ENCODE measurements at regions not wholly inside any gene's neighbourhood (a gene's known extent, or its start where the extent isn't known, plus 50 kb on each side); places are given as distances from the start of the nearest gene placed in this dataset.
A peak's percentile ranks its signal among the peaks of the same experiment; 100 is the strongest.

DNA sequence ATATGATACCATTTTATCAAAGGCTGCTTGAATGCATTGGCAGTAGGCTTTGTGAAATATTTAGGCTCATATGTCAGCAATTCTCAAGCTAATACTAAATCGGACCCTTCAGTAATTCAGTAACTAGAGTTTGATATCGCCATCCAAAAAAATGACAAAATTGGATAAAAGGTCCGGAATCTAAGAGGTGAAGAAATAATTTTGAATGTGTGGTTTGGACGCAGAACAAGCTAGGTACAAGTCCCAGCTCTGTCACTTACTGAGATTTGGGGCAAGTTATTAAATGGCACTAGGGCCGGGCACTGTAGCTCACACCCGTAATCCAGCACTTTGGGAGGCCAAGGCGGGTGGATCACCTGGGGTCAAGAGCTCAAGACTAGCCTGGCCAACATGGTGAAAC lies 956.5 kb downstream of the CDH11 start:
- DNase-seq (ENCODE audit: low spot score), result no peak

DNA sequence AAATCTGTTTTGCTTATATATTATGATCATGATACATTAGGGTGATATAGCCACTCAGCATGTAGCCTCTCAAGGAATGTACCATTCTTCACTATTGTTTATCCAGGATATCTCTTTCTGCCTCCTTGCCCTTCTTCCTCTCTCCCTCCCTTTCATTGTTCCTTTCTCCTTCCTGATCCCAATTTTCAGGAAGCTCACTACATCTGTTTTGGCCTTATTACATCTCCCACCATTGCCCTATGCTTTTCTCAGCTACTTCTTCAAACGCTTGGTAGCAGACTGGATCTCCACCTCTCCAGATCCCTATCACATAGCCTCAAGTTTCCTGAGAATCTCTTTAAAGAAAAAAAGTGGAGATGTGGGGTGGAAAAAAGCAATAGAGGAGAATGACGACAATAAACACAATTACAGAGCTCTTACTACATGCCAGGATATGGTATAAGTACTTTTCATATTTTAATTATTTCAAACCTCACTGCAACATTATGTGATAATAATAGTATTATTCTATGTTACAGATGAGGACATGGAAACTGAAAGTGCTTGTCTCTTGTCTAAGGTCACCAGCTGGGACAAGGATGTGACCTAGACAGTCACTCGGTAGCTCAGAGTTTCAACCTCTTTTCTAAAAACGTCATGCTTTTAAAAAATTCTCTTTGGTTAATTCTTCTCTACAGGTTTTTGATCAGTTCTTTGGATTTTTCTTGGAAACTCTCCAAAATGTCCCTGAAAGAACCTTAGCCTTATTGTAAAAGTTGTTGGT lies 959.1 kb downstream of the CDH11 start:
- DNase-seq (ENCODE audit: low spot score), result no peak

DNA sequence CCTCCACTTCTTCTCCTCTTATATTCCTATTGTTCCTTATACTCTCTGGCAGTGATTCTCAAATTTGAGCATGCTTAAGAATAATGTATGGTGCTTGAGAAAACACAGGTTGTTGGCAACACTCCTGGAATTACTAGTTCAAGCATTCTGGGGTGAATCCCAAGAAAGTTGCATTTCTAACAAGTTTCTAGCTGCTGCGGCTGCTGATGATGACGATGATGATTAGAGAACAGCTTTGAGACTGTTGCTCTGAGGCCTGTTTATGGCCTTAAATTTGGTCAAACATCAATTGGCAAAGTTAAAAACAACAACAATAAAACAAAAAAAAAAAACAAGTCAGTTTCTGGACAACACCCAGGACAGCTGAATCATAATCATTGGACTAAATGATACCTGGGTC lies 961.9 kb downstream of the CDH11 start:
- DNase-seq (ENCODE audit: low spot score), result no peak

DNA sequence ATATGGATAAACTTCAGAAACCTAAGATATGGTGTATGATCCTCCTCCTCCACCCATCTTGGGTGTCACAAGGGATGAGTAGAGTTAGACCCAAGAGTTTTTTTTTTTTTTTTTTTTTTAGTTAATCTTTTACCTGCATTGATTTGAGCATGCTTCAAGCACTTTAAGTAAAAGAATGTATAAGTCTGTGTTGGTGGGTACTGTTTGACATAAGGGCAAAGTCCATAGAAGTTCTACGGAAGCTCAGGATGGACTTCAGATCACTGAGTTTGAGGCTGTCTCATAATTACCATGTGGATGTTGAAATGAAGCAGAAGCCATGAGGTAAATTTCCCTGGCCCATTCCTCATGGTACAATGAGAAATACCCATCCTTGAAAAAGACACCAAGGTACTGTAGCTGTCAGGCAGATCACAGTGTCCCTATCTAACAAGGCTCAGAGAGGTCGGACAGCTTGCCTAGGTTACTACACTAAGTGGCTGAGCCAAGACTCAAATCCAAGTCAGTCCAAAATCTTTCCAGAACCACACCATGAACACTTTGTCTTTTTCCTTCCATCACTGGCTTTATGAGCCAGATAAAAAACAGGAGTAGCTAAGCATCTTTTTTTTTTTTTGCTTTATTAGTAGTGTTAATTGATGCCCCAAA lies 962.8 kb downstream of the CDH11 start:
- no peak for DNase-seq (ENCODE audit: low spot score)

DNA sequence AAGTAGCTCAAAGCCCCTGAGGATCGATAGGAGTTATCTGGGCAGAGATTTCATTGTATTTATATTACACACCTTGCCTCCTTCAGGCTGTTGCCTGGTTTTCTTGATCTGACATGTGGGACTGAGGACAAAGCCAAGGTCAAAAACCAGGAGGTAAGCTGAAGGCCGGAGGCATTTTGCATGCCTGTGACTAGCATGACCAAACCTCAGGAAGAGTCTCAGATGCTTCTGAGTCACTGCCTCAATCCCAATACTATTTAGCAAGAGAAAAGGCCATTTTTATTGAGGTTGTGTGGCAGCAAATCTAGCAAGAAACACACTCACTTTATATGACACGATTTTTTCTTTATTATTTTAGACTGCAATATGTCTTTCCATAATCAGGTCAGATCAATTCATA lies 968.1 kb downstream of the CDH11 start:
- DNase-seq (ENCODE audit: low spot score), result no peak

DNA sequence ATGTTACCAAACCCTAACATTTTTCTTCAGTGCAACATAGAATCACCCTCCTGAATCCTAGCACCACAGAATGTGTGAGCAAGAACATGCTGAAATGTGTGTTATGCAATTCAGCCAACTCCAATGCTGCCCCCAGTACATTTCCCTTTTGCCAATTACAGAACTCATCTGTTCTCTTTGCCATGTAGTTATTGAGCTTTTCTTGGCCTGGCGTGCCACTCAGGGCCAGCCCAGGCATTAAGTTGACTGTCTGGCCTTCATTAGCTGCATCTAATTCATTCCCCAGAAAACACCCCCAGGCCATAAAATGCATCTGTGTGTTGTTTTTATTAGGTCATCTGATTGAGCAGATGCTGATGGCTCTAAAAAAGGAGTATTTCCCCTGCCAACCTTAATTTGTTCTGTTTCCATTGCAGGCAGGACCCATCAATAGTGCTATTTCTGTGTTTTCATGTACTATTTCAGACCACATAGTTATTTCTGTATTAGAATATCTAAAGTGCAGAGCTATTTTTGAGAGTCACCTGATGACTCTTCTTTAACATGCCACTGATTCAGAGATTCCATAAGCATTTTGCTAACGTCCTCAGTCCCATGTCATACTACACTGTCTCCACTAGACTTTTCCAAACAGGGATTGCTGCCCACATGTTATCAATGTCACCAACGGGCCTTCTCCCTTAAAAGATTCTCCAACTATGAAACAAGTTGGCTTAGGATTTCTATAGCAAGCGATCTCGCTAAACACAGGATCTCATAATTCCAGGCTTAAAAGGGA lies 969.7 kb downstream of the CDH11 start:
- no peak for DNase-seq (ENCODE audit: low spot score)

DNA sequence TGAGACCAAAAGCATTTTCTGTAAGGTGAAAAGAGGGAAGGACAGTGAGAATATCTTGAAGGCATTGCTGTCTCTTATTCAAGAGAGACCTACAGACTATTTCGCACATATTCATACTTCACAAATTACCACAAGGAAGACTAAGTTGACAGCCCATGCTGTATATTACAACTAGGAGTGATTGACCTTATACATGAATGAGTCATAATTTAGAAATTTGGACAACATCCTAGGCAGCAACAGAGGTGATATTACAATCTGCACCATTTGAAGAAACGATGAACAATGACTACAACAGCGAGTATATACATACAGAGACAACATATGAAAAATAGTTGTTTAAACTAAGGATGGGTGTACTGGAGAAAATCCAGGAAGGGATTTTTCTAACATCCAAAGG lies 971.7 kb downstream of the CDH11 start:
- no peak for DNase-seq (ENCODE audit: low spot score)

DNA sequence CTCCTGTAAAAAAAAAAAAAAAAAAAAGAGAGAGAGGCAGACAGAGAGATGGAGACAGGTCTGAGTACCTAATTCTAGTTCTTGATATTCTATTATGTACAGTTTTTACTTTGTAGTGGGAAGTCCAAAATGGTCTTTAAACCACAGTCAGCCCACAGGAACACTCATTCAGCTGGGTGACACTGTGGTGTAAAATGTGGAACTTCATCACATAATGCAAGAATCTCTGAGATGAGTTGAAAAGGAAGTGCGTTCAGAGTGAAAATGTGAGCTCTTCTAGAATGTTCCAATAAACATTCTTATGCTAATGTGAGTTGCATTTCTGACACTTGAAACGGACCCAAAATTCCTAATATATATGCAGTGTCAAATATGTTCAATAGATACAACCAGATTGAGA lies 972.1 kb downstream of the CDH11 start:
- no peak for DNase-seq (ENCODE audit: low spot score)

DNA sequence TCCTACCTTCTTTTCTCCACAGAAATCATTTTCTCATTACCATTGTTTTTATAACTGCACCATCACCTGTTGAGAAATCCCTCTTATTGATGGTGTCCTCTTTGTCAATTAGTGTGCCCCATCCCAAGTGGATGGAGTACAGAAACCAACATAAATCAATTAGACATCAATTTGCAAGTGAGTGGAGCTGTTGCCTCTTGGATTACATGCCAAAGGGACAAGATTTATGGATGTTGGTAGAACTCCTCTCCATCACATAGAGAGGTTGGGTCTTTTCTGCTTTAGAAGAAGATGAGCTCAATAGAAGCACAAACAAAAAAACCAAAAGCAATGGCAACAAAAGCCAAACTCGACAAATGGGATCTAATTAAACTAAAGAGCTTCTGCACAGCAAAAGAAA lies 973.5 kb downstream of the CDH11 start:
- DNase-seq (ENCODE audit: low spot score), result no peak

DNA sequence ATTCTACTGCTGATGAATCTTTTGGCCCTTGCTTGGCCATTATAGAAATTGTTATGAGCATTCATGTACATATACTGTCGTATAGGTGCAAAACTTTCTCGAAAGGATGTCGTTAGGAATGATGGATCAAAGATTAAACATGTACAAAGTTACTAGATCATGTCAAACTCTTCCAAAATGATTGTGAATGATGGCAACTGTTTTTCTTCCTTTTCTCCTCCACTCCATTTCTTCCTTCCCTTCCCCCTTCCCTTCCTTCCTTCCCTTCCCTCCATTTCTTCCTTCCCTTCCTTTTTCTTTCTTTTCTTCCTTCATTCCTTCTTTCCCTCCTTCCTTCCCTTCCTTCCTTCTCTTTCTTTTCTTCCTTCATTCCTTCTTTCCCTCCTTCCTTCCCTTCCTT lies 973.9 kb downstream of the CDH11 start:
- no peak for DNase-seq (ENCODE audit: low spot score)

DNA sequence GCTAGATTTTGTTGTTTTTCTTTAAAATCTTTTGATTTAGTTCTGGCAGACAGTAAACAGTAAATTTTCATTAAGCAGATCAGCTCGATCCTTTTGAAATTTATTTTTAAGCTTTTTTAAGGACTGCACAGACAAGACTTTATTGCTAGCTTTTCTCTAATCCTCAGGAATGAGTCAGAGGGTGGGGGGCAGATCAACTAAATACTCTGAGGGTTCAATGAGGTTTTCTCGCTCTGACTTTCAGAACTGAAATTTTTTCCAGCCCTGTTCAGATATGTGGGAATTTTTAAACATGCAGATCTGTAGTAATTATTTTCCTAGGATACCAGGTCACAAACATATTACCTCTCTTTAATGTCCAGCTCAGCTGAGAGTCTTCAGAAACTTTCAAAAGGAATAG lies 977.2 kb downstream of the CDH11 start:
- DNase-seq (ENCODE audit: low spot score), result no peak

DNA sequence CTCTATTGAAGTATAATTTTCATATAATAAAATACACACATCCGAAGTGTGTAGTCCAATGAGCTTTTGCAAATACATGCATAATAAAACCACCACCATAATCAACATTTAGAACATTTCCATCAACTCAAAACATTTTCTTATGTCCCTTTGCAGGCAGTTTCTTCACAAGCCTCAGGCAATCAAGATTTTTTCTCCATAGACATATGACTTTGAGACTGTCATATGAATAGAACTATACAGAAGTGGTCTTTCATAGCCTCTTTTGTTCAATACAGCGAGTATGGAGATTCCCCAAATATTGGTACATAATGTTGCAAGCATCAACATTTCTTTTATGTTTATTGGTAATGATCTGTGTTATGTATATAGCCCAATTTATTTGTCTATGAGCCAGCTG lies 983.2 kb downstream of the CDH11 start:
- no peak for DNase-seq (ENCODE audit: low spot score)

DNA sequence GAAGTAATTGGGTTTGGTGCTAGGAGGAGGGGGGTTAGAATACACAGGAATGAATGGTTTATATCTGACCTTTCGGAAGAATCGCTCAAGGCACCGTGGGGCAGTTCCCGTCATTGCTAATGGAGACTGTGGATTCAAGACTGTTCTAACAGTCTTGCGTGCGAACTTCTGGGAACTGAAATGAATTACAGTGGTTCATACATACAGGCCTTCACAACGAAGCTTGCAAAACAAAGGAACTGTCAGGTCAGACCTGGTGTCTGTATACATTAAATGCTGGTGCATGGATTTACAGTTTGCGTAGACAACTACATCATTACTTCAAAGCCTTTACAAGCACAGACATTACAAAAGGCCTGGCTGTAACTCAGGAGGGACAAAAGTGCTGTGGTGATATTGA lies 983.9 kb downstream of the CDH11 start:
- DNase-seq (ENCODE audit: low spot score), result no peak

DNA sequence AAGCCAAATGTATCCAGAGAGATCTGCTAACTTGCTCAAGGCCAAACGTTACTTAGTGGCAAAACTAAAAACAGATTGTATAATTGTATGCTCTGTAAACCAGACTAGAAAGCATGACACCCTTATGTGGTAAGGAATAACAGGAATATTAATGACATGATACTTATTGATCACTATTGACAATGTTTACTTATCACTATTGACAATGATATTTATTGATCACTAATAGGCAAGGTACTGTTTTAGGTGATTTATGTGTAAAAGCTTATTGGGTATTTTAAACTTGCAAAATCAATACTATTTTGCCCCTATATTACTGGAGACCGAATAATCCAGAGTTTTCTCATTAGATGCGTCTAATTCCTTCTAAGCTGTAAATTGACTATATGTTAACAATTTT lies 985.1 kb downstream of the CDH11 start:
- no peak for DNase-seq (ENCODE audit: low spot score)

DNA sequence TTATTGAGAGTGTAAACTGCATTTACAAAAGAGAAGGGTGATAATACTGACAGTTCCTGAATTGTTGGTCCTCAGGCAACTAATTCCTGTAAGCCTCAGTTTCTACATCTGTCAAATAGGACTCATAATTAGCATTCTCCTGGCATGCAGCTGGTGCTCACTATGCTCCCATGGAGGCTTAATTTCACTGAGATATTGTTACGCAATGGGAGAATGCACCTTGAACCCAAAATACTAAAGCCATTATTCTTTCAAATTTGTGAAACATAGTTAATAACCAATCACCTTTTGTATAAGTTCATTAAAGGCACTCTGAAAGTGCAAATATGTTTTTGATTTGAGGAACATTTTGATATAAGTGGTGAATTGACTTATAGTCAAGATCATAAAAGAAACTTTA lies 985.5 kb downstream of the CDH11 start:
- DNase-seq (ENCODE audit: low spot score), result no peak

DNA sequence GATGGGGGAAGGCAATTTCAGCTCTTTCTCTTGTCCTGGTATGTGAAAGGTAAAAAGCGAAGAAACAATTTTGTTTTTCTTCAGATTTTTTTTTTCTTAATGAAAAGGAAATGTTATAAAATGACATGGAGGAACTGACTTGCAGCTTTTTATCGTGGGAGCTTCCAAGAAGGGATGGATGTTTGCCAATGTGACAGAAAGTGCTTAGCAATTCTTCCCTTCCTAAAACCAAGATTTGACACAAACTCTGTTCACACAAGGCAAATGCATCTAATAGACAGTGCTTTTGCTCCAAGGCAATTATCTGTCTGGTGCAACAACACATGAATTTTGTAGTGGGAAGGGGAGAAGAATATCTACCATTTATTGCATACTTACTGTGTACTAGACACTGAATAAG lies 988.5 kb downstream of the CDH11 start:
- DNase-seq (ENCODE audit: low spot score), result peak; percentile 27

DNA sequence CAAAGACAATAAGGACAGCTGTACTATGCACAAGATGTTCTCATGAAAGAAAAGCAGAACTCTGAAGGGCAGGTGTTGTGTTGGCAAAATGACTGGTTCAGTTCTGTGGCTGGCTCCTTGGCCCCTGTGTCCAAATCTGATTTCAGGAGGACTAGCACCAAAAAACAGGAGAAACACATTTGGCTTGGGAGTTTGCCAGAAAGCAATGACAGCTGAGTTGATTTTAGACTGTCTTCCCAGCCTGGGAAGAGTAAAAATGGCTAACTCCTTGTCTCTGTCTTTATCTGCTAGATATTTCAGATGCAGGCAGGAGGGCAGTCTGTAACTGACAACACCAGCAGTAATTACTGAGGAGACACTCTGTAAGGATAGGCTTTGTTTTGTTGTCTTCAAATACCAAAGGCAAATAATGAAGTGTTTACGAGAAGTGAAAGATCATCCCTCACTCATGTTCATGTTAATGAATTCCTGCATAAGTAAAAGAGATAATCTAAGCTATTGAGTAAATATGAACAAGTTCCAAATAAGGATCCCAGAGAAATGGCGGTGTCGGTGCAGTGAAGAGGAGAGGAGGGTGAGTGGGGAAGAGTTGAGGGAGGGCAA lies 989.0 kb downstream of the CDH11 start:
- DNase-seq (ENCODE audit: low spot score), result no peak

DNA sequence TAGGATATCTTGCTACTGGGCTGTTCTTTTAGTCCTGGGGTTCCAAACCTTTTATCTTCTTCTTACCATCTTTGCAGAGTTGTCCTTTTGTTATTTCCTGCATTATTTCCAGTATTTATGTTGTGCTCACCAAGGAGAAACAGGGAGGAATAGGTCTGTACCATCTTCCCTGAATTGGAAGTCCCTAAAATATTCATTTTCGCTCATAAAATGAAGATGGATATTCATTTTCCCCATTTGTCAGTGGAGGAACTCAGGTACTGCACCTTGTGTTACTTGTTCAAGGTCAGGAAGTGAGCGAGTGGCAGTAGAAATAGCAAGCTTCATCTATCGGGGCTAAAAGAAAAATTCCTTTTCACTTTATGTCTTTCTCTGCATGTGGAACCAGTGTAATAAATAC lies 989.7 kb downstream of the CDH11 start:
- no peak for DNase-seq (ENCODE audit: low spot score)

DNA sequence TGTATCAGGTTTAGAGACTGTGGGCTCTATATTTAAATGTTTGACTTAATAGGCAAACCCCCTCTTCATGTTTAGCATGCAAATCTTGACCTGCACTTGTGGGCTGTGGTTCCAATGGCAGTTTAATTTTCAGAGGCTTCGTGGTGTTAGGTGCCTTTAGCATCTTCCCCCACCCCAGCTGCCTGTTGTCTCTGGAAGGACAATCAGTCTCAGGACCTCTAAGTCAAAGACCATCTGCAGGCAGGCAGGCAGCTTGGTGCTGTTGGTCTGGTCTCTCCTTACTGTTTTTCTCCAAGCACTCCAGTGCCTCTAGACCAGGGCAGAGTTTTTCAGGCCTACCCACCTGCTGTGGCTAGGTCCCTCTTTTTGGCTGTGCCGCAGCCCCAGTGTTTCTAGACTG lies 990.4 kb downstream of the CDH11 start:
- DNase-seq (ENCODE audit: low spot score), result no peak

DNA sequence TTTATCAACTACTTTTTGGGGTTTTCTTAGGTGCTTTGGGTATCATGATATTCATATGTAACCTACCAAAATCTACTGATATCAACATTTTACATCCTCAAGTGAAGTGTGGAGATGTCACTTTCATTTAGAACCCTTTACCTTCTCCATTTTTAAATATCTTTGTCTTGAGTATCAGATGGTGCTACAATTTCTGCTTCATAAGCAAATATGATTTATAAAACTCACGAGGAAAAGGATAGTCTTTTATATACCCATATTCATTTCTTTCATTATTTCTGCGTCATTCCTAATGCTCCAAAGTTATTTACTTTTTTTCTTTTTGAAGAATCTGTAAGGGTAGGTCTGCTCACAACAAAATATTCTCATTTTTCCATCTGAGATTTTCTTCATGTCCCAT lies 991.7 kb downstream of the CDH11 start:
- no peak for DNase-seq (ENCODE audit: low spot score)

DNA sequence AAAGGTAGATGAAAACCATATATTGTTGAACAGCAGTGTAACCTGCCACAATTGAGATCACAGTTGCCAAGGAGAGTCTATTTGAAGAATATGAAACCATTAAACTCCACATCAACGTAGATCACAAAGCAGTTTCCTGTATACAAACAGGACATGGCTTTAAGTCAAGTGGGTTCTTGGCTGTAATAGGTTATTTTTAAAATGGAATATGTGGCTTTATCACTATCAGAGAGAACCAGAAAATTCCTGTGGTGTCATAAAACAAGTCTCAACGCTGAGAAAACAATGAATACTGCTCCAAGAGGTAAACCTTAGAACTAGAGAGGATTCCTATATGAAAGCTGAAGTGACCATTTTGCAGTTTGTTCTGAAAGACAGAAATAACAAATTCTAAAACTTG lies 999.7 kb downstream of the CDH11 start:
- no peak for DNase-seq (ENCODE audit: low spot score)

DNA sequence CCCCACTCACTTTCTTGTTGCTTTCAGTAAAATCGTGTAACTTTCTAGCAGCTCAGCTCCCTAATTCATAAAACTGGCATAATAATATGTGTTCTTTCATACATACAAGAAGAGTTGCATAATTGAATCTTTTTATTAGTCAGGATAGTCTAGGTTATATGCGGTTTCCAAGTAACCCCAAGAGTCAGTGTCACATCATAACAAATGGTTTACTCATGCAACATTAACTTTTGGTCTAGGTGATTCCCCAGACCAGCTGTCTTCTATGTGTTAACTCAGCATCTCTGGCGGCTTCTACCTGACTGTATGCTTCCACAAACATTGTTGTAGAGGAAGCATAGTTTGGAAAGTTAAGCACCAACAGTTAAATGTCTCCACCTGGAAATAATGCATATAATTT lies 1000.4 kb downstream of the CDH11 start:
- DNase-seq (ENCODE audit: low spot score), result no peak

DNA sequence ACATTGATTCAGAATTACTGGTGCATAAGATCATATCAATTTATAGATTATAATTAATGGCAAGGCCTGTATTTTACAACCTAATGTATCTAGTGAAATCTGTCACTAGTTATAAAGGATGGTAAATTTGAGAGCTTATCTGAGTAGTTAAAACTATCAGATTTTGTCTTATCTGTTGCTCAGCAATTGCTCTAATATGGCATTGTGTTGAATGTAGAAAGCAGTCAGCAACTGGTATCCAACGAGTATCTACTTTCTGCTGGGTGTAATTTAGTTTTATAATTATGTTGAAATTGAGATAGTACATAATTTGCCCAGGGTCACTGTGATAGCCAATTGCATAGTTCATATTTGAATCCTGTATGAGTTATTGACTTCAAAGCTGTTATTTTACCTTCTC lies 1005.7 kb downstream of the CDH11 start:
- no peak for DNase-seq (ENCODE audit: low spot score)
